Transverse colon (tissue), 4 donors: ENCODE measurements at regions not wholly inside any gene's neighbourhood (a gene's known extent, or its start where the extent isn't known, plus 50 kb on each side); places are given as distances from the start of the nearest gene placed in this dataset.
A peak's percentile ranks its signal among the peaks of the same experiment; 100 is the strongest.

Source experiments
- DNase-seq: peaks from one replicate; pipeline ENCODE4 v3.0.0-alpha.2; 2019
- H3K27ac ChIP-seq, 4 donors: fragments of 200-600 bp; sonication (generic); 2 replicates each; pipeline ENCODE4 v1.5.1; 2016 to 2018; ENCODE audit warnings: inconsistent platforms in 4 of 4
- H3K27me3 ChIP-seq: fragments of 200-600 bp; sonication (generic); 2 replicates; pipeline ENCODE4 v1.5.1; 2017; ENCODE audit warnings: inconsistent platforms
- H3K36me3 ChIP-seq, 4 donors: fragments of 200-600 bp; sonication (generic); 2 replicates each; pipeline ENCODE4 v1.5.1; 2017 to 2019; ENCODE audit warnings: inconsistent platforms in 4 of 4
- H3K4me1 ChIP-seq, 4 donors: fragments of 200-600 bp; sonication (generic); 2 replicates each; pipeline ENCODE4 v1.5.1; 2017 to 2020; ENCODE audit warnings: inconsistent platforms in 4 of 4
- H3K4me3 ChIP-seq, 4 donors: fragments of 200-600 bp; sonication (generic); 1 replicate in 1 of 4; 2 replicates in 3 of 4; pipeline versions ENCODE4 v1.5.1 to v1.6.1; 2017 to 2019; ENCODE audit warnings: inconsistent platforms in 4 of 4
- H3K9me3 ChIP-seq, 2 donors: fragments of 200-600 bp; sonication (generic); 2 replicates each; pipeline ENCODE4 v1.5.1; 2017 to 2019; ENCODE audit warnings: inconsistent platforms in 2 of 2
- EP300 ChIP-seq: sonication (generic); formaldehyde crosslinking; IDR thresholded peaks from one replicate; pipeline ENCODE4 v1.6.1; 2017; ENCODE audit warnings: antibody characterized with exemption, low read depth
- POLR2A ChIP-seq: fragments of 450-650 bp; IDR thresholded peaks from one replicate; pipeline ENCODE4 v1.6.1; 2016; ENCODE audit warnings: antibody characterized with exemption, mild to moderate bottlenecking, moderate library complexity
- POLR2AphosphoS5 ChIP-seq, 3 donors: sonication (generic); formaldehyde crosslinking; IDR thresholded peaks; one replicate each; pipeline ENCODE4 v1.6.1; 2016; ENCODE audit warnings: antibody characterized with exemption in 3 of 3
- WGBS, 2 donors: methylation state at CpG; one replicate each; pipeline ENCODE4 v1.1.5; 2018; ENCODE audit warnings: low coverage in 1 of 2; 5-methylcytosine and 5-hydroxymethylcytosine counted together
- in situ Hi-C, 4 donors: fragments of 200-750 bp; cut with MboI; loops; one replicate each; pipeline versions ENCODE4 v1.15.0 to v1.15.1; 2017; ENCODE audit warnings: low sequenced_read_pairs in 3 of 4, low pct_ligation_motif_present in 1 of 4, low pct_unique_long_range_greater_than_20kb in 1 of 4
- intact Hi-C: fragments of 100-400 bp; cut with DNase I; formaldehyde crosslinking; loops from one replicate; pipeline ENCODE4 v1.15.1; 2023; ENCODE audit warnings: low total_unique reads
- TF ChIP-seq, protein P1 (sequence below), 5 experiments: fragments of 200-600 bp in 3 of 5; fragments of 450-650 bp in 2 of 5; sonication (generic) in 3 of 5; IDR thresholded peaks; 1 replicate in 2 of 5; 2 replicates in 3 of 5; pipeline ENCODE4 v1.5.1; 2016 to 2017; ENCODE audit warnings: antibody characterized with exemption in 5 of 5, inconsistent platforms in 3 of 5, mild to moderate bottlenecking in 2 of 5, moderate library complexity in 1 of 5

DNA sequence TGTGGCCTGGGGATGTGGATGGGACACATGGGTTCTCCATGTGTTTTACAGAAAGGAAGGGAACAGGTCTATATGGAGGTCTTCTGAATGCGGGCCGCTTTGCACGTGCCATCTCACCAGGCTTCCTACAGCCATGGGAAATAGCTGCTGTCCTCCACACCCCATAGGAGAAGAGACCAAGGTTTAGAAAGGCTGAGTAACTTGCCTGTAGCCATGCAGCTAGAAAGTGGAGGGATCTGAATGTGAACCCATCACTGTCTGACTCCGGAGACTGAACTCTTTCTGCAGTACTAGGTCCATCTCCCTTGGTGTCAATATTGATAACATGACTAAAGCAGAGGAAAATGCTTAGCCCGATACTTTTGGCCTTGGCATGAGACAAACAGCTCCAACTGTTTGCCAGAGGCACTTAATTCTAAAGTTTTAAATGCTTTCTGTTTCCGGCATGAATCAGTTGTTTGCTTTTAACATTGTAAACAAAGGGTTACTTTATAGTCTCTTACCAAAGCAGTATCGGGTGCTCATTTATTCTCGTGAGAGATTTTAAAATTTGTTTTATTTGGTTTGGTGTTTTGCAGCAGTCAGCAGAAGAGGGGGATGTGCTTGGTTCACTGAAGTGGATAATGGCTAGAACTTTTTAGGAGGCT, 64.8 kb upstream of the LOXL4 start:
- TF ChIP-seq EP300 (no peak), POLR2A (no peak), POLR2AphosphoS5 (IDR thresholded peaks at IDR 0.05) (no peak)
- TF ChIP-seq, protein P1, sequence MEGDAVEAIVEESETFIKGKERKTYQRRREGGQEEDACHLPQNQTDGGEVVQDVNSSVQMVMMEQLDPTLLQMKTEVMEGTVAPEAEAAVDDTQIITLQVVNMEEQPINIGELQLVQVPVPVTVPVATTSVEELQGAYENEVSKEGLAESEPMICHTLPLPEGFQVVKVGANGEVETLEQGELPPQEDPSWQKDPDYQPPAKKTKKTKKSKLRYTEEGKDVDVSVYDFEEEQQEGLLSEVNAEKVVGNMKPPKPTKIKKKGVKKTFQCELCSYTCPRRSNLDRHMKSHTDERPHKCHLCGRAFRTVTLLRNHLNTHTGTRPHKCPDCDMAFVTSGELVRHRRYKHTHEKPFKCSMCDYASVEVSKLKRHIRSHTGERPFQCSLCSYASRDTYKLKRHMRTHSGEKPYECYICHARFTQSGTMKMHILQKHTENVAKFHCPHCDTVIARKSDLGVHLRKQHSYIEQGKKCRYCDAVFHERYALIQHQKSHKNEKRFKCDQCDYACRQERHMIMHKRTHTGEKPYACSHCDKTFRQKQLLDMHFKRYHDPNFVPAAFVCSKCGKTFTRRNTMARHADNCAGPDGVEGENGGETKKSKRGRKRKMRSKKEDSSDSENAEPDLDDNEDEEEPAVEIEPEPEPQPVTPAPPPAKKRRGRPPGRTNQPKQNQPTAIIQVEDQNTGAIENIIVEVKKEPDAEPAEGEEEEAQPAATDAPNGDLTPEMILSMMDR (IDR thresholded peaks at IDR 0.05): no peak
- H3K36me3 ChIP-seq: no peaks in the 10 kb centered on the region
- no peaks in the 10 kb centered on the region for H3K27me3 ChIP-seq
- intact Hi-C loops: no loop called here
- no peak for DNase-seq
- H3K4me3 ChIP-seq: no peak overlapping the region
- 27 to 49% methylated on average over 5 to 8 of the region's 8 CpGs for WGBS, 2 donors
- in situ Hi-C loops: no loop called here
- H3K27ac ChIP-seq: no peak overlapping the region
- H3K4me1 ChIP-seq: peaks cover 0 to 8% (median 0%) of the 10 kb centered on the region in 4 donors
- H3K9me3 ChIP-seq: no peaks in the 10 kb centered on the region

DNA sequence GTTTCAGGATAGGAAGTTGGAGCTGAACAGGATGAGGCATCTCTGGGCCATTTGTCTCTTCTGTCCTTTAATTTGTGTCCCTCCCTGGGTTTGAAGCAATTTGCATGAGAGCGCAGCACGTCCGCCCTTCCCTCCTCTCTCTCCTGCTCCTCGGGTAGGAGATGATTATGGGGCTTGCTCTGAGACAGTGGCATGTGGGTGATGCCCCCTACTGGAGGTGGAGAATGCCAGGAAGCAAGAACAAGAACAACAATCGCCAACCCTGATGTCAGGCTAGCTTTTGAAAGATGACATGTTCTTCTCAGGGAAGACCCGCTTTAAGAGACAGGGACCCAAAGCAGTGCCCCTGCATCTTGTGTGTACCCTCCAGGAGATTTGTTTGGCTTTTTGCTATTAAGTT, 63.9 kb upstream of the LOXL4 start:
- Histone ChIP-seq H3K36me3 (no peaks in the 10 kb centered on the region), H3K4me1 (peaks cover 0 to 8% (median 0%) of the 10 kb centered on the region in 4 donors), H3K27ac (no peak overlapping the region), H3K4me3 (no peak overlapping the region), H3K27me3 (no peaks in the 10 kb centered on the region), H3K9me3 (no peaks in the 10 kb centered on the region)
- no peak for TF ChIP-seq POLR2AphosphoS5 (IDR thresholded peaks at IDR 0.05)
- TF ChIP-seq, protein P1 (IDR thresholded peaks at IDR 0.05): peak in 1 of 5 experiments; percentile 19
- intact Hi-C loops (no loop called here), in situ Hi-C loops (no loop called here)
- DNase-seq: no peak
- WGBS, 2 donors: 70 to 73% methylated on average over 2 to 6 of the region's 6 CpGs

DNA sequence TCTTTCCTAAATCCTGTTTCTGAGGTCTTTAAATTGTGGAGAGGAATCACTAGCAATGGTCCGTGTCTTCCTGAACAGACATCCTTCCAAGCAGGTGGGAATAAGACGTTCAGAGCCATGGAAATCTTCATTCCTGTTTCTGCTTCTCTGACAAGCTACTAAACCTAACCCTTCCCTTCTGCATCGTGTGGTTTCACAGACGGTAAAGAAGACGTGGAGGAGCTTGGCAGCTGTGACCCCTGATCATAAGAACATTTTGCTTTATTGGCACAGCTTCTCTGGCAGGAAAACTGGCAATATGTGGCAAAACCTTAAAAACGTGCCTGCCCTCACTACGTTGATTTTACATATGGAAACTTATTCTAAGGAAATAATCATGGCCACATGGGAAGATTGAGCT, 63.0 kb upstream of the LOXL4 start:
- Histone ChIP-seq H3K27ac (no peak overlapping the region), H3K4me3 (no peak overlapping the region), H3K27me3 (no peaks in the 10 kb centered on the region), H3K9me3 (no peaks in the 10 kb centered on the region), H3K36me3 (no peaks in the 10 kb centered on the region), H3K4me1 (peaks cover 0 to 8% (median 0%) of the 10 kb centered on the region in 4 donors)
- TF ChIP-seq POLR2A (no peak), POLR2AphosphoS5 (IDR thresholded peaks at IDR 0.05) (no peak), EP300 (no peak)
- TF ChIP-seq, protein P1 (IDR thresholded peaks at IDR 0.05): no peak
- in situ Hi-C loops (no loop called here), intact Hi-C loops (no loop called here)
- no peak for DNase-seq
- WGBS, 2 donors: 73 to 78% methylated on average over 7 of the region's 7 CpGs

DNA sequence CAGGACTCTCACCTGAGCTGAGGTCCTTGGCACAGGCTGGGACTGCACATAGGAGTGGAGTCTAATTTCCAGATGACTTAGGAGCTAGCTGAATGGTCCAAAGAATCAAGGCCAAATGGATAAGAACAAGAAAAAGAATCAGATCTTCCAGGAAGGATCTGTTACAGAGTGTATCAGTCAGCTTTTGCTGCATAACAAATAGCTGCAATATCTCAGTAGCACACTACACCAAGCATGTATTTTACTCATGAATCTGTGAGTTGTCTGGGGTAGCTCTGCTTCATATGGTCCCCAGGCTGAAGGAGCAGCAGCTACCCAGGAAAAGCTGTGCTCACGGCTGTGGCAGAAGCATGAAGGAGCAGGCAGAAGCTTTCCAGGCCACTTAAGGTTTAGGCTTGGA, 60.6 kb upstream of the LOXL4 start:
- 100% methylated on average over 1 of the region's 1 CpG; no CpG with 5 or more reads in 1 of the 2 donors for WGBS, 2 donors
- no peak overlapping the region for H3K4me3 ChIP-seq
- in situ Hi-C loops: no loop called here
- peaks cover 0 to 8% (median 0%) of the 10 kb centered on the region in 4 donors for H3K4me1 ChIP-seq
- DNase-seq: no peak
- TF ChIP-seq, protein P1 (IDR thresholded peaks at IDR 0.05): no peak
- TF ChIP-seq POLR2A (no peak), EP300 (no peak), POLR2AphosphoS5 (IDR thresholded peaks at IDR 0.05) (no peak)
- no peaks in the 10 kb centered on the region for H3K36me3 ChIP-seq
- no peaks in the 10 kb centered on the region for H3K9me3 ChIP-seq
- H3K27ac ChIP-seq: no peak overlapping the region
- H3K27me3 ChIP-seq: no peaks in the 10 kb centered on the region
- intact Hi-C loops: no loop called here
